Lung (tissue), 11 donors: ENCODE measurements at regions not wholly inside any gene's neighbourhood (a gene's known extent, or its start where the extent isn't known, plus 50 kb on each side); places are given as distances from the start of the nearest gene placed in this dataset.

Source experiments
- ATAC-seq: fragments of 200-7000 bp; cut with Tn5 transposase; one replicate; pipeline ENCODE4 v1.9.1; 2020; ENCODE audit warnings: moderate number of reproducible peaks; ENCODE audit not compliant: insufficient read depth, low FRiP score
- DNase-seq, 3 donors: peaks; one replicate each; pipeline ENCODE4 v3.0.0-alpha.2; 2013 to 2017
- H3K27ac ChIP-seq, 2 donors: one replicate each; pipeline ENCODE4 v1.5.1; 2013; ENCODE audit warnings: mild to moderate bottlenecking in 2 of 2, moderate library complexity in 2 of 2, control low read depth in 1 of 2, inconsistent platforms in 1 of 2, low read depth in 1 of 2, low read length in 1 of 2
- H3K27me3 ChIP-seq, 3 donors: one replicate each; pipeline ENCODE4 v1.5.1; 2013; ENCODE audit warnings: low read length in 2 of 3; ENCODE audit not compliant: control insufficient read depth in 3 of 3, insufficient read depth in 3 of 3
- H3K36me3 ChIP-seq, 4 donors: one replicate each; pipeline ENCODE4 v1.5.1; 2013; ENCODE audit warnings: low read length in 4 of 4, mild to moderate bottlenecking in 1 of 4, moderate library complexity in 1 of 4; ENCODE audit not compliant: control insufficient read depth in 4 of 4, insufficient read depth in 4 of 4
- H3K4me1 ChIP-seq, 5 donors: one replicate each; pipeline ENCODE4 v1.5.1; 2013; ENCODE audit warnings: low read length in 5 of 5, mild to moderate bottlenecking in 2 of 5, moderate library complexity in 1 of 5; ENCODE audit not compliant: control insufficient read depth in 5 of 5, insufficient read depth in 5 of 5
- H3K4me3 ChIP-seq: one replicate; pipeline ENCODE4 v1.5.1; 2013; ENCODE audit warnings: mild to moderate bottlenecking, control low read depth, moderate library complexity
- H3K9ac ChIP-seq, 2 donors: one replicate each; pipeline ENCODE4 v1.5.1; 2013; ENCODE audit warnings: low read length in 2 of 2, control low read depth in 1 of 2; ENCODE audit not compliant: insufficient read depth in 1 of 2
- H3K9me3 ChIP-seq, 4 donors: one replicate each; pipeline ENCODE4 v1.5.1; 2013; ENCODE audit warnings: low read length in 3 of 4, mild to moderate bottlenecking in 1 of 4, moderate library complexity in 1 of 4; ENCODE audit not compliant: control insufficient read depth in 4 of 4, insufficient read depth in 3 of 4
- WGBS, 2 donors: extraction: QIAGEN DNeasy Blood & Tissue Kit; methylation state at CpG; one replicate each; pipeline ENCODE4 v1.1.7; 2013; 5-methylcytosine and 5-hydroxymethylcytosine counted together
- TF ChIP-seq, protein P1 (sequence below): IDR thresholded peaks from 2 replicates; pipeline ENCODE4 v1.5.1; 2012; ENCODE audit warnings: mild to moderate bottlenecking; ENCODE audit errors: control extremely low read depth, extremely low read depth
- donor health status: control.
- donor health status: control.
- donor health status: Bipolar disorder and iron deficiency.
- donor health status: healthy.
- donor health status: DM: yes; HTN: yes; CAD: no.

DNA sequence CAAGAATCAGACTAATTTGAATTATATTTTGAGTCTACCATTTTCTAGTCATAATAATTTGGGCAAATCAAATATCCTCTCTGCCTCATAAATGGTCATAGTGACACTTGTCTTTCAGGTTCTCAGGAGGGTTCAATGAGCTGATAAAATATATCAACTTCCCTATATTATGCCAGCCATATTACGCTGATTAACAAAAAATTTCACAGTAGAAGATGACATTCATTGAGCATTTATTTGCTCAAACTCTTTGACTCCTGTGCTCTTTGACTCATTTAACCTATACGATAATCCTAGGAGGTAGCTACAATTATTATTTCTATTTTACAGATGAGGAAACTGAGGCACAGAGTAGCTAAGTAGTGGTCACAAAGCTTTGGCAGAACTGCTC, 60.0 kb upstream of the CCDC91 start:
- WGBS, 2 donors: 69 to 92% methylated on average over 2 of the region's 2 CpGs
- no peaks in the 10 kb centered on the region for H3K27me3 ChIP-seq
- TF ChIP-seq, protein P1, sequence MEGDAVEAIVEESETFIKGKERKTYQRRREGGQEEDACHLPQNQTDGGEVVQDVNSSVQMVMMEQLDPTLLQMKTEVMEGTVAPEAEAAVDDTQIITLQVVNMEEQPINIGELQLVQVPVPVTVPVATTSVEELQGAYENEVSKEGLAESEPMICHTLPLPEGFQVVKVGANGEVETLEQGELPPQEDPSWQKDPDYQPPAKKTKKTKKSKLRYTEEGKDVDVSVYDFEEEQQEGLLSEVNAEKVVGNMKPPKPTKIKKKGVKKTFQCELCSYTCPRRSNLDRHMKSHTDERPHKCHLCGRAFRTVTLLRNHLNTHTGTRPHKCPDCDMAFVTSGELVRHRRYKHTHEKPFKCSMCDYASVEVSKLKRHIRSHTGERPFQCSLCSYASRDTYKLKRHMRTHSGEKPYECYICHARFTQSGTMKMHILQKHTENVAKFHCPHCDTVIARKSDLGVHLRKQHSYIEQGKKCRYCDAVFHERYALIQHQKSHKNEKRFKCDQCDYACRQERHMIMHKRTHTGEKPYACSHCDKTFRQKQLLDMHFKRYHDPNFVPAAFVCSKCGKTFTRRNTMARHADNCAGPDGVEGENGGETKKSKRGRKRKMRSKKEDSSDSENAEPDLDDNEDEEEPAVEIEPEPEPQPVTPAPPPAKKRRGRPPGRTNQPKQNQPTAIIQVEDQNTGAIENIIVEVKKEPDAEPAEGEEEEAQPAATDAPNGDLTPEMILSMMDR: no peak
- no peak overlapping the region for H3K4me3 ChIP-seq
- H3K9ac ChIP-seq: no peak overlapping the region
- no peaks in the 10 kb centered on the region for H3K9me3 ChIP-seq
- H3K36me3 ChIP-seq: no peaks in the 10 kb centered on the region
- no peaks in the 10 kb centered on the region for H3K4me1 ChIP-seq
- ATAC-seq (no peak), DNase-seq (no peak)
- H3K27ac ChIP-seq: no peak overlapping the region

DNA sequence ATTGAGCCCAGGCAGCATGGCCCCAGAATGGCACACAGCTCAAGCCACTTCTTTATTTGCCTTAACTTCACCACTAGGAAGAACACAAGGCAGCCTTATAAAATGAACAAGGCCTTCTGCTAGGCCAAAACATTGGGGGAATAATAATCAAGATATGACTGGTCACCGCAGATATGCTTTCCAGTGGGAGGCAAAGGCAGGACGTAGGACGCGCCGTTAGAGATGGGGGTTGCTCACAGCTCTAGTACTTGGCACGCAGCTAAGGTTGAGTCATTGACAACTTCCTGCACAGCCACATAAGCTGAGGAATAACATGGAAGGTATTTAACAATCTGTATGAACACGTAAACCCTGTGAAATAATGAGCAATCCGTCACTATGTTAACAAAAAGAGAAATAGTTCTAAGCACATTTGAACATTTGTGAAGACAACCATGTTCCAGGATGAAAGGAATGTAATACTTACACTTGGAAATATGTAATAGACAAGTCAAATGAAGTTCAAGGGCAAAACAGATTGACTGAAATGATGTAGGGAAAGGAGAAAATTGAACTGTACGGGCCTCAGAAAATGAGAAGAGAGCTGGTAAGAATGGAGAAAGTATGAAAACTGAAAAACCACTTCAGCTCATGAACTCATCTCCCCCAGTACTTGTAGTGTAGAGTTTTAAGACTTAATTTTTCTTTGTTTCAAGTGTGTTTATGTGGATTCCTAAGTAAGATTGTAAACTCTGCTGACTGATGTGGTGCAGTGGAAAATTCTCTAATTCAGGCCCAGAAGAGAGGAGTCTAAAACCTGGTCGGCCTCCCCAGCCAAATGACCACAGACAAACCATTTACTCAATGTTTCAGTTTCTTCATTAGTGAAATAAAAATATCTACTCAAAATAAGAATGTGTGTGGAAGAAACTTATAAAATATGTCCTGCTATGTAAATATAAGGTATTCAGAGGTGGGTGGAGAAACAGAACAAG, 59.3 kb upstream of the CCDC91 start:
- TF ChIP-seq, protein P1: no peak
- Histone ChIP-seq H3K4me1 (no peaks in the 10 kb centered on the region), H3K9ac (no peak overlapping the region), H3K36me3 (no peaks in the 10 kb centered on the region), H3K27ac (no peak overlapping the region), H3K9me3 (no peaks in the 10 kb centered on the region), H3K27me3 (no peaks in the 10 kb centered on the region), H3K4me3 (no peak overlapping the region)
- DNase-seq (peak; percentile 3 to 37 (median 14)), ATAC-seq (peak; percentile 69)
- WGBS, 2 donors: 65 to 81% methylated on average over 10 of the region's 10 CpGs

DNA sequence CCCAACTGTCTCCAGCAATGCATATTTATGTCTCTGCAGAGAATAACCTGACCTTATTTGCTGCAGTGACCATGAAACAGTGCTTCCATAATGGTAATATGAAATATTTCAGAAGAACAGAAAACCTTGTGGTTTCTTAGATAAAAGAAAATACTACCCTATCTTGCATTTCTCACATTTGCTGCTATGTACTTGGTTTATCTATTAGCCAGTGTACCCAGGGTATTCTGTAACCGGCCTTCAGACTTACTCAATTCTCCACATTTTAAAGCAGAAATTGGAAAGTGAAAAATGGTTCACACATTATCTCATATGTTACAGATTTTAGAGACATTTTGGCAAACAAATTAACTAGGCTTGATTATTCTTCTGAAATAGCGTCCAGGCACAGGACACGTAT, 57.9 kb upstream of the CCDC91 start:
- H3K4me3 ChIP-seq: no peak overlapping the region
- 91 to 95% methylated on average over 3 of the region's 3 CpGs for WGBS, 2 donors
- no peak overlapping the region for H3K27ac ChIP-seq
- H3K27me3 ChIP-seq: no peaks in the 10 kb centered on the region
- H3K9me3 ChIP-seq: no peaks in the 10 kb centered on the region
- H3K36me3 ChIP-seq: no peaks in the 10 kb centered on the region
- DNase-seq (no peak), ATAC-seq (no peak)
- H3K9ac ChIP-seq: no peak overlapping the region
- no peaks in the 10 kb centered on the region for H3K4me1 ChIP-seq
- TF ChIP-seq, protein P1: no peak
